ENCODE measurements at regions not wholly inside any gene's neighbourhood (a gene's known extent, or its start where the extent isn't known, plus 50 kb on each side); places are given as distances from the start of the nearest gene placed in this dataset.
A peak's percentile ranks its signal among the peaks of the same experiment; 100 is the strongest.

DNA sequence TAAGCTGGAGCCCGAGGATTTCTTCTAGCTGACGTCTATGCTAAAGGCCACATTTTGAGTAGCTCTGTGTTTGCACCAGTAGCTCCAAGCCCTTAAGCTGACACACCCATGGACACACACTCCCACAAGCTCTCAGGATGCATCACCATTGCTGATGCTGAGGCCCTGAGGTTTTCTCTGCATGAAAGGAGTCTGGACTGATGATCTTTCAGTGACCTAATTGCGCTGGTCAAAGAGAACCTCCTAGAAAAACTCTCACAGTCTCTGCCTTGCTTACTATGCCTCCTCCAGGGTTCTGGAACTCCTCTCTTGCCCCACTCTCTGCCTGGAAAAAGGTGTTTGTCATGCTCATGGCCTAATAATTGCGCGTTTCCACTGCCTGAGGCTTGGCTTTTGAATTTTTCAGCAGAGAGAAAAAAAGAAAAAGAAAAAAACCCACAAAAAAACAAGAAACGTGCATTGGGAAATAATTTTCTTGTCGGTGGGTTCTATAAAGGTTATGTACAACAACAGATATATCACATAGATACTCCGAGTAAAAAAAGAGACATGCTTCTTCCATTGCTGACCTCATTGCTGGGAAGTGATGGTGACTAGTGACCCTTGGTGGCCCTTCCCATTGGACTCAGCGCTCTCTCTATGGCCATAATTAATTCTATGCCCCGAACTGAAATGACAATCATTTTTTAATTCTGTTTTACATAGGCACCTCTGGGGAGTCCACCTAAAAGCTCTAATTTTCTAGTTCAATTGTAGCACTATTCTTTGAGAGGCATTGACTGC, 297.0 kb downstream of the TDRD15 start:
- no peak for TF ChIP-seq EZH2phosphoT487 (IDR thresholded peaks at IDR 0.05)
- H3K4me2 ChIP-seq = no peak overlapping the region
- H3K27me3 Mint-ChIP-seq (ENCODE audit: insufficient read depth, low read depth) = peaks cover 8% of the 10 kb centered on the region
- H3K4me3 ChIP-seq = no peak overlapping the region
- no peaks in the 10 kb centered on the region for H3K36me3 Mint-ChIP-seq
- H3K9ac ChIP-seq = no peak overlapping the region
- no peaks in the 10 kb centered on the region for H3F3A ChIP-seq (ENCODE audit: low read depth)
- no peaks in the 10 kb centered on the region for H3K4me1 Mint-ChIP-seq
- no peak overlapping the region for H3K4me3 Mint-ChIP-seq
- no peak overlapping the region for H3K27ac Mint-ChIP-seq
- no peak overlapping the region for H2AFZ ChIP-seq (replicated peaks)
- peaks cover 3% of the 10 kb centered on the region for H3K9me3 Mint-ChIP-seq
- H3K36me3 ChIP-seq = no peaks in the 10 kb centered on the region
- DNase-seq (ENCODE audit: low spot score) = no peak
- H3K27me3 ChIP-seq = no peaks in the 10 kb centered on the region
- H4K20me1 ChIP-seq (ENCODE audit: low read depth) = no peaks in the 10 kb centered on the region
- no peaks in the 10 kb centered on the region for H3K9me3 ChIP-seq (ENCODE audit: low read depth)
- no peaks in the 10 kb centered on the region for H3K79me2 ChIP-seq (ENCODE audit: low read depth)
- H3K27ac ChIP-seq = no peak overlapping the region
- no peaks in the 10 kb centered on the region for H3K4me1 ChIP-seq

DNA sequence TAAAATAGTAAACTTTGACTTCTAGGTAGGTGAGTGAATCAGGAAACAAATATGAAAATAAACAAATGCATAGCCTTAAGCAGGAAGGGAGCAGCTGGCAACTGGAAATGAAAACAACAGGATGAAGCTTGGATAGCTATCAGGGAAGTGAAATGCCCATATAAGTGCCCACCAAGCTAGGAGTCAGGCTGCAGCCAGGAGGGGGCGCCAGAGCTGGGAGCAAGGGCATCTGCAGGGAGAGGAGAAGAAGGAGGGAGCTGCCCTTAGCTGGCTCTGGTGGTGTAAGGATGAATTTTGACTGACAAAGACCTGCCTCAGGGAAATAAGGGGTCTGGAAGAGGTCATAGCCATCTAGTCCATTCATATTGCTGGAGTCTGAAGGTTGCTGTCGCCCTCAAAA, 298.3 kb downstream of the TDRD15 start:
- no peaks in the 10 kb centered on the region for H3K79me2 ChIP-seq (ENCODE audit: low read depth)
- DNase-seq (ENCODE audit: low spot score) = peak; percentile 66
- no peaks in the 10 kb centered on the region for H3F3A ChIP-seq (ENCODE audit: low read depth)
- no peak overlapping the region for H3K27ac Mint-ChIP-seq
- peaks cover 8% of the 10 kb centered on the region for H3K27me3 Mint-ChIP-seq (ENCODE audit: insufficient read depth, low read depth)
- no peaks in the 10 kb centered on the region for H3K4me1 ChIP-seq
- no peak overlapping the region for H3K27ac ChIP-seq
- no peaks in the 10 kb centered on the region for H3K36me3 Mint-ChIP-seq
- no peaks in the 10 kb centered on the region for H3K36me3 ChIP-seq
- no peaks in the 10 kb centered on the region for H4K20me1 ChIP-seq (ENCODE audit: low read depth)
- no peak overlapping the region for H3K4me2 ChIP-seq
- H3K4me1 Mint-ChIP-seq = no peaks in the 10 kb centered on the region
- H3K9me3 Mint-ChIP-seq = no peaks in the 10 kb centered on the region
- H3K4me3 ChIP-seq = no peak overlapping the region
- H2AFZ ChIP-seq (replicated peaks) = no peak overlapping the region
- no peaks in the 10 kb centered on the region for H3K27me3 ChIP-seq
- H3K9ac ChIP-seq = no peak overlapping the region
- H3K9me3 ChIP-seq (ENCODE audit: low read depth) = no peaks in the 10 kb centered on the region
- no peak overlapping the region for H3K4me3 Mint-ChIP-seq
- TF ChIP-seq, protein P1, sequence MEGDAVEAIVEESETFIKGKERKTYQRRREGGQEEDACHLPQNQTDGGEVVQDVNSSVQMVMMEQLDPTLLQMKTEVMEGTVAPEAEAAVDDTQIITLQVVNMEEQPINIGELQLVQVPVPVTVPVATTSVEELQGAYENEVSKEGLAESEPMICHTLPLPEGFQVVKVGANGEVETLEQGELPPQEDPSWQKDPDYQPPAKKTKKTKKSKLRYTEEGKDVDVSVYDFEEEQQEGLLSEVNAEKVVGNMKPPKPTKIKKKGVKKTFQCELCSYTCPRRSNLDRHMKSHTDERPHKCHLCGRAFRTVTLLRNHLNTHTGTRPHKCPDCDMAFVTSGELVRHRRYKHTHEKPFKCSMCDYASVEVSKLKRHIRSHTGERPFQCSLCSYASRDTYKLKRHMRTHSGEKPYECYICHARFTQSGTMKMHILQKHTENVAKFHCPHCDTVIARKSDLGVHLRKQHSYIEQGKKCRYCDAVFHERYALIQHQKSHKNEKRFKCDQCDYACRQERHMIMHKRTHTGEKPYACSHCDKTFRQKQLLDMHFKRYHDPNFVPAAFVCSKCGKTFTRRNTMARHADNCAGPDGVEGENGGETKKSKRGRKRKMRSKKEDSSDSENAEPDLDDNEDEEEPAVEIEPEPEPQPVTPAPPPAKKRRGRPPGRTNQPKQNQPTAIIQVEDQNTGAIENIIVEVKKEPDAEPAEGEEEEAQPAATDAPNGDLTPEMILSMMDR (IDR thresholded peaks at IDR 0.05) = peak; percentile 81
- no peak for TF ChIP-seq EZH2phosphoT487 (IDR thresholded peaks at IDR 0.05)

DNA sequence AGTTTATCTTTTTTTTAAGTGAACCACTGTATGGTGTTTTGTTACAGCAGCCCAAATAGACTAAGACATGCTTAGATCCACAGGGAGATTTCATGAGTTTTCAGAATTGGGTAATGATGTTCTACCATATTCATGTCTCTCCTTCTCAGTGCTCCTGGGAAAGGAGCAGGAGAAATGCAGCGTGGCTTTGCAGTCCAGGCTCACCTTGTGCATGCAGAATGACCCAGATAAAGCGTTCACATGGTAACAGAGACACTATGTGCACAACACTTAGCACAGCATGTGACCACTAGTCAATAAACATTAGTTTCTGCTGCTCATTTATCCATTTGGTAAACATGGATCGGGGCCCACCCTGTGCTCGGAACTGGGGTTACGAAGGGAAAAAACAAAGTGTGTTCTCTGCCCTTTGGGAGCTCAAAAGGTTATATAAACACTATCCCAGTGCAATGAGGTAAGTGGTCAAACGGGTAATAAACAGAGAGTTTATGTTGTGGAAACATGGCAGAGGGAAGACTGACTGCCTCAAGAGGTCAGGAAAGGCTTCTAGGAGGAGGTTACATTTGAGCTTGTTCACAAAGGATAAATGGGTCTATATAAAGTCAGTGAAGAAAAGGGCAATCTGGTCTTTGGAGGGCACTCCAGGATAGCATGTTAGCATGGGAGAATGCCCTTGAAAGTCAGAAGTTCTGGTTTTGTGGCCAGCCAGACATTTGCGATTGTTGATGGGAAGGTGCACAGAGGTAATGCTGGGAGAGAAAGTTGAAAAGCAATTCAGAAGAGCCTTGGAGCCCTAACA, 299.2 kb downstream of the TDRD15 start:
- peaks cover 6% of the 10 kb centered on the region for H3K4me1 Mint-ChIP-seq
- no peaks in the 10 kb centered on the region for H3K9me3 Mint-ChIP-seq
- Histone ChIP-seq H2AFZ (replicated peaks) (no peak overlapping the region), H3K4me2 (no peak overlapping the region), H3K79me2 (ENCODE audit: low read depth) (no peaks in the 10 kb centered on the region), H3K9me3 (ENCODE audit: low read depth) (no peaks in the 10 kb centered on the region), H3F3A (ENCODE audit: low read depth) (no peaks in the 10 kb centered on the region), H4K20me1 (ENCODE audit: low read depth) (no peaks in the 10 kb centered on the region), H3K4me1 (no peaks in the 10 kb centered on the region), H3K9ac (no peak overlapping the region), H3K36me3 (no peaks in the 10 kb centered on the region), H3K27me3 (no peaks in the 10 kb centered on the region), H3K27ac (no peak overlapping the region), H3K4me3 (no peak overlapping the region)
- no peak overlapping the region for H3K4me3 Mint-ChIP-seq
- no peaks in the 10 kb centered on the region for H3K36me3 Mint-ChIP-seq
- H3K27ac Mint-ChIP-seq = no peak overlapping the region
- no peak for DNase-seq (ENCODE audit: low spot score)
- TF ChIP-seq EZH2phosphoT487 (IDR thresholded peaks at IDR 0.05) = no peak
- TF ChIP-seq, protein P1 (IDR thresholded peaks at IDR 0.05) = no peak
- TF ChIP-seq EZH2 (IDR thresholded peaks at IDR 0.05) = no peak
- H3K27me3 Mint-ChIP-seq (ENCODE audit: insufficient read depth, low read depth) = peaks cover 10% of the 10 kb centered on the region

DNA sequence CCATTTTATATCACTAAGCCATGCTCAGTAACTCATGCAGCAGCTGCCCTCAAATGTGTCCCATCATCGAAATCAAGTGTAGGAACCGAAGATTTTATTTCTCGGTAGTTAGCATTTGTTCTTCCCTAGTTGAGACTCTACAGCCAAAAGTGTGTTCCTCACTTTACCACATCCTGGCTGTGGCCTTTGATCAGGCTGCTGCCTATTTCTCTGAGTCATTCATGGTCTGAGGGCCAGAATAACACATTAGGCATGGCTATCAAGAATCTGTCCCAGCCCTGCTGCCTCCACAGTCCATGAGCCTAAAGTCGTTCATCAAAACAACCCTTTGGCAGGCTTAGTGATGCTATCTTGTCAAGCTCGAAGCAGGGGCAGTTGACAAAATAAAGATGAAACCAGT, 300.1 kb downstream of the TDRD15 start:
- Histone ChIP-seq H3K9ac (no peak overlapping the region), H3K4me3 (no peak overlapping the region), H3K4me1 (no peaks in the 10 kb centered on the region), H3K36me3 (no peaks in the 10 kb centered on the region), H3K27ac (no peak overlapping the region), H3F3A (ENCODE audit: low read depth) (no peaks in the 10 kb centered on the region), H3K27me3 (no peaks in the 10 kb centered on the region), H3K9me3 (ENCODE audit: low read depth) (no peaks in the 10 kb centered on the region), H4K20me1 (ENCODE audit: low read depth) (no peaks in the 10 kb centered on the region), H3K79me2 (ENCODE audit: low read depth) (no peaks in the 10 kb centered on the region), H3K4me2 (no peak overlapping the region), H2AFZ (replicated peaks) (no peak overlapping the region)
- Mint-ChIP-seq H3K27me3 (ENCODE audit: insufficient read depth, low read depth) (peaks cover 10% of the 10 kb centered on the region), H3K9me3 (no peaks in the 10 kb centered on the region), H3K27ac (no peak overlapping the region), H3K4me1 (peaks cover 8% of the 10 kb centered on the region), H3K4me3 (no peak overlapping the region), H3K36me3 (no peaks in the 10 kb centered on the region)
- no peak for TF ChIP-seq EZH2phosphoT487 (IDR thresholded peaks at IDR 0.05)
- no peak for DNase-seq (ENCODE audit: low spot score)
